SK-N-SH (cell line): ENCODE measurements at regions not wholly inside any gene's neighbourhood (a gene's known extent, or its start where the extent isn't known, plus 50 kb on each side); places are given as distances from the start of the nearest gene placed in this dataset.

Experiments
- CTCF ChIA-PET: fragments of 300-600, 350-600 bp; formaldehyde crosslinking; extraction: SDS; loops from one replicate; lab custom pipeline; 2021; lab: Yijun Ruan, JAX
- POLR2A ChIA-PET: fragments of 350-600 bp; sonication (Branson Sonifier 250); formaldehyde crosslinking; extraction: SDS; loops from one replicate; lab custom pipeline; 2020; ENCODE audit warnings: antibody characterized with exemption, inconsistent platforms; lab: Yijun Ruan, JAX
- DNase-seq: peaks from one replicate; pipeline ENCODE4 v3.0.0; 2012
- H2AFZ ChIP-seq: fragments of 200-600 bp; sonication (generic); 2 replicates; pipeline ENCODE4 v1.8.1; 2016; ENCODE audit warnings: antibody characterized with exemption, mild to moderate bottlenecking, low read depth
- H3F3A ChIP-seq: fragments of 200-600 bp; sonication (generic); replicated peaks from 2 replicates; pipeline ENCODE3; 2016; ENCODE audit warnings: antibody characterized with exemption, mild to moderate bottlenecking; ENCODE audit not compliant: insufficient read depth
- H3K27ac ChIP-seq, 2 experiments: fragments of 200-500 bp in 1 of 2; fragments of 200-600 bp in 1 of 2; sonication (Bioruptor generic) in 1 of 2; sonication (generic), shearing (Covaris generic) in 1 of 2; 2 replicates each; pipeline versions ENCODE4 v1.5.1 to v1.6.1; 2014 to 2016; ENCODE audit warnings: low read depth in 2 of 2, inconsistent platforms in 1 of 2, low read length in 1 of 2, mild to moderate bottlenecking in 1 of 2, mixed read lengths in 1 of 2
- H3K27me3 ChIP-seq: fragments of 200-600 bp; sonication (generic), shearing (Covaris generic); 2 replicates; pipeline ENCODE4 v1.6.1; 2016; ENCODE audit warnings: mixed run types; ENCODE audit not compliant: insufficient read depth
- H3K36me3 ChIP-seq, 2 experiments: fragments of 200-500 bp in 1 of 2; fragments of 200-600 bp in 1 of 2; sonication (Bioruptor generic) in 1 of 2; sonication (generic) in 1 of 2; replicated peaks in 1 of 2; 2 replicates each; pipeline versions ENCODE3 to v1.5.1; 2014 to 2016; ENCODE audit warnings: low read length in 1 of 2, mild to moderate bottlenecking in 1 of 2; ENCODE audit not compliant: insufficient read depth in 2 of 2, control insufficient read depth in 1 of 2
- H3K4me1 ChIP-seq, 2 experiments: fragments of 200-500 bp in 1 of 2; fragments of 200-600 bp in 1 of 2; sonication (Bioruptor generic) in 1 of 2; sonication (generic), shearing (Covaris generic) in 1 of 2; 2 replicates each; pipeline versions ENCODE4 v1.5.1 to v1.6.1; 2014 to 2016; ENCODE audit warnings: low read depth in 1 of 2, low read length in 1 of 2, mixed run types in 1 of 2; ENCODE audit not compliant: insufficient read depth in 2 of 2, control insufficient read depth in 1 of 2
- H3K4me2 ChIP-seq: fragments of 200-600 bp; sonication (generic), shearing (Covaris generic); 2 replicates; pipeline ENCODE4 v1.6.1; 2017; ENCODE audit warnings: mixed run types
- H3K4me3 ChIP-seq, 2 experiments: fragments of 200-500 bp in 1 of 2; fragments of 200-600 bp in 1 of 2; sonication (Bioruptor generic) in 1 of 2; sonication (generic), shearing (Covaris generic) in 1 of 2; 2 replicates each; pipeline versions ENCODE4 v1.5.1 to v1.8.1; 2014 to 2016; ENCODE audit warnings: low read depth in 2 of 2, inconsistent platforms in 1 of 2, low read length in 1 of 2, mild to moderate bottlenecking in 1 of 2, mixed read lengths in 1 of 2, moderate library complexity in 1 of 2
- H3K79me2 ChIP-seq: fragments of 200-600 bp; sonication (generic); 2 replicates; pipeline ENCODE4 v1.8.1; 2017; ENCODE audit warnings: mild to moderate bottlenecking; ENCODE audit not compliant: insufficient read depth
- H3K9ac ChIP-seq: fragments of 200-600 bp; sonication (generic); 2 replicates; pipeline ENCODE4 v1.6.1; 2017; ENCODE audit warnings: mixed run types
- H3K9me2 ChIP-seq: fragments of 200-600 bp; sonication (generic); 2 replicates; pipeline ENCODE4 v1.6.1; 2017; ENCODE audit warnings: mixed run types
- H3K9me3 ChIP-seq: fragments of 200-600 bp; sonication (generic); 2 replicates; pipeline ENCODE4 v1.6.1; 2017; ENCODE audit warnings: mixed run types, mild to moderate bottlenecking, moderate library complexity
- H4K20me1 ChIP-seq: fragments of 200-600 bp; sonication (generic); 2 replicates; pipeline ENCODE4 v1.6.1; 2017; ENCODE audit warnings: mild to moderate bottlenecking, mixed run types; ENCODE audit not compliant: insufficient read depth
- CHD2 ChIP-seq: fragments of 150-350 bp; IDR thresholded peaks from 2 replicates; pipeline ENCODE4 v1.6.1; 2018; ENCODE audit warnings: low read length; ENCODE audit not compliant: partially characterized antibody
- ELF1 ChIP-seq: IDR thresholded peaks from 2 replicates; pipeline ENCODE4 v1.4.0; 2012
- EZH2phosphoT487 ChIP-seq: fragments of 200-600 bp; sonication (generic); IDR thresholded peaks from 2 replicates; pipeline ENCODE4 v1.6.1; 2017; ENCODE audit warnings: low read depth, mixed run types, mild to moderate bottlenecking, antibody characterized with exemption, moderate library complexity, borderline replicate concordance
- FOXJ3 ChIP-seq: sonication (generic); formaldehyde crosslinking; IDR thresholded peaks from 2 replicates; pipeline ENCODE4 v1.5.1; 2020; ENCODE audit warnings: mild to moderate bottlenecking, missing genetic modification reagents
- GATA2 ChIP-seq: sonication (generic); formaldehyde crosslinking; IDR thresholded peaks from 2 replicates; pipeline ENCODE4 v1.5.0; 2020; ENCODE audit warnings: mild to moderate bottlenecking, missing genetic modification reagents
- IRF3 ChIP-seq: fragments of 150-350 bp; IDR thresholded peaks from 2 replicates; pipeline ENCODE4 v1.6.1; 2016; ENCODE audit warnings: mild to moderate bottlenecking, low read depth, low read length
- JUND ChIP-seq: IDR thresholded peaks from 2 replicates; pipeline ENCODE4 v1.4.0; 2012
- NFIC ChIP-seq: IDR thresholded peaks from 2 replicates; pipeline ENCODE4 v1.4.0; 2012; ENCODE audit warnings: borderline replicate concordance
- PBX3 ChIP-seq: IDR thresholded peaks from 2 replicates; pipeline ENCODE4; 2012
- RCOR1 ChIP-seq: fragments of 150-350 bp; IDR thresholded peaks from 2 replicates; pipeline ENCODE4 v1.6.1; 2017; ENCODE audit warnings: antibody characterized with exemption, low read length
- REST ChIP-seq: IDR thresholded peaks from 2 replicates; pipeline ENCODE4 v1.6.1; 2012; ENCODE audit warnings: mild to moderate bottlenecking, low read depth, low read length, moderate library complexity
- RFX5 ChIP-seq: IDR thresholded peaks from 2 replicates; pipeline ENCODE4 v1.6.1; 2012; ENCODE audit warnings: mild to moderate bottlenecking, improper control_type of control experiment, low read length
- TAF1 ChIP-seq: IDR thresholded peaks from 2 replicates; pipeline ENCODE4 v1.6.1; 2012; ENCODE audit warnings: low read depth, mild to moderate bottlenecking, low read length, moderate library complexity, borderline replicate concordance
- TEAD4 ChIP-seq: IDR thresholded peaks from 2 replicates; pipeline ENCODE4 v1.4.0; 2012; ENCODE audit warnings: mild to moderate bottlenecking, borderline replicate concordance; ENCODE audit not compliant: insufficient read depth
- USF2 ChIP-seq: fragments of 150-350 bp; IDR thresholded peaks from 2 replicates; pipeline ENCODE4 v1.6.1; 2017; ENCODE audit warnings: antibody characterized with exemption, low read length, low read depth, borderline replicate concordance
- ZBTB33 ChIP-seq: IDR thresholded peaks from 2 replicates; pipeline ENCODE4 v1.4.0; 2012; ENCODE audit warnings: low read depth, borderline replicate concordance
- WGBS: methylation state at CpG from one replicate; pipeline ENCODE4 v1.1.6; 2017; ENCODE audit warnings: low lambda C conversion rate; 5-methylcytosine and 5-hydroxymethylcytosine counted together

GRCh38 chr20:19861147-19861759 lies 103.2 kb downstream of the RIN2 start:
- ChIA-PET CTCF (no interaction called here), POLR2A (no interaction called here)
- H3K27me3 ChIP-seq, result no peaks in the 10 kb centered on the region
- DNase-seq, result no peak
- no peak overlapping the region for H3K4me2 ChIP-seq
- no peaks in the 10 kb centered on the region for H3K9me3 ChIP-seq
- no peaks in the 10 kb centered on the region for H3K79me2 ChIP-seq
- H3K4me1 ChIP-seq, result no peaks in the 10 kb centered on the region
- no peaks in the 10 kb centered on the region for H4K20me1 ChIP-seq
- H3K9ac ChIP-seq, result no peak overlapping the region
- TF ChIP-seq RFX5 (no peak), REST (no peak), FOXJ3 (CRISPR knock-in tag) (no peak), USF2 (no peak), CHD2 (no peak), EZH2phosphoT487 (no peak), RCOR1 (no peak), ZBTB33 (no peak), GATA2 (CRISPR knock-in tag) (no peak), TAF1 (no peak), JUND (no peak), PBX3 (no peak), ELF1 (no peak), IRF3 (no peak), NFIC (no peak), TEAD4 (no peak)
- no peaks in the 10 kb centered on the region for H3F3A ChIP-seq
- no peak overlapping the region for H2AFZ ChIP-seq
- no peak overlapping the region for H3K4me3 ChIP-seq
- no peak overlapping the region for H3K27ac ChIP-seq
- WGBS, result 73% methylated on average over 6 of the region's 6 CpGs
- H3K9me2 ChIP-seq, result no peaks in the 10 kb centered on the region
- no peaks in the 10 kb centered on the region for H3K36me3 ChIP-seq
